ENCODE measurements at regions not wholly inside any gene's neighbourhood (a gene's known extent, or its start where the extent isn't known, plus 50 kb on each side); places are given as distances from the start of the nearest gene placed in this dataset.

DNA sequence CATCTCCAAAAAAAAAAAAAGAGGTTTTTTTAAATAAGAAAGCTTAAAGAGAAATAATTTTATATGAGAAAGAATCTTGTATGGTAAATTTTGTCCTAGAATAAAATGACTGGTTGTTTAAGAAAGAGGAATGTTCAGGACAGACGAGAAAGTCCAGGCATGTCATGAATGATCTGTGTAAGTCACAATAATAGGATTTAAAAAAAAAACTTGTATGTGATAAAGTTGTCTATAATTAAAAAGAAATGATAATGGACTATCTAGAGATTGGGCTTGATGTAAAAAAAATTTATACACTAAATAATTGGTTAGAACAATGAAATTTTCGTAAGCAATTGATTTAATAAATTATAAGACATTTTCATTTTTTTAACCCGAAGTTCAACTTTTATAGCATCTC lies 71.7 kb upstream of the ABCA12 start:
- TF ChIP-seq POLR2A (IDR thresholded peaks at IDR 0.05) (no peak), CTCF (IDR thresholded peaks at IDR 0.05) (no peak)
